Ureter (tissue), 1 donor: ENCODE measurements at regions not wholly inside any gene's neighbourhood (a gene's known extent, or its start where the extent isn't known, plus 50 kb on each side); places are given as distances from the start of the nearest gene placed in this dataset.

Experiments
- DNase-seq: peaks from one replicate; pipeline ENCODE4 v3.0.0-alpha.2; 2020; ENCODE audit warnings: low spot score
- donor health status: DM: yes; HTN: yes; CAD: no.

DNA sequence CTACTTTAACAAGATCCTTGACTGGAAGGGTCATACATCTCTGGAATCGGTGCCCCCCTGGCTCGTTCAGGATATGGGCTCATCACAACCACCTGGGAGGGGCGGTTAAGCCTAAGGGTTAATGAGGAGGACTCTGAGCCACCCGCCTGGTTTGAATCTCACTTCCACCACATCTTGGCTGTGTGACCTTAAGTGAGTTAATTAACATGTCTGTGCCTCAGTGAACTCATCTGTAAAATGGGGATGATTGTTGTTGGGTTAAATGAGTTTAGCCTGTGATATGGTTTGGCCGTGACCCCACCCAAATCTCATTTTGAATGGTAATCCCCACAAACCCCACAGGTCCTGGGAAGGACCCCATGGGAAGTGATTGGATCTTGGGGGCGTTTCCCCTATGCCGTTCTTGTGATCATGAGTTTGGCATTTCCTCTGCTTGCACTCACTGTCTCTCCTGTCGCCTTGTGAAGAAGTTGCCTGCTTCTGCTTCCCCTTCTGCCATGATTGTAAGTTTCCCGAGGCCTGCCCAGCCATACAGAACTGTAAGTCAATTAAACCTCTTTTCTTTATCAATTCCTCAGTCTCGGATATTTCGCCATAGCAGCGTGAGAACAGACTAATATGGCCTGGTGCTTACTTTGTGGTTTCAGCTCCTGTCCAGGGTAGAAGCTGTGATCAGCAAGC, 214.0 kb upstream of the CIBAR2 start:
- no peak for DNase-seq

DNA sequence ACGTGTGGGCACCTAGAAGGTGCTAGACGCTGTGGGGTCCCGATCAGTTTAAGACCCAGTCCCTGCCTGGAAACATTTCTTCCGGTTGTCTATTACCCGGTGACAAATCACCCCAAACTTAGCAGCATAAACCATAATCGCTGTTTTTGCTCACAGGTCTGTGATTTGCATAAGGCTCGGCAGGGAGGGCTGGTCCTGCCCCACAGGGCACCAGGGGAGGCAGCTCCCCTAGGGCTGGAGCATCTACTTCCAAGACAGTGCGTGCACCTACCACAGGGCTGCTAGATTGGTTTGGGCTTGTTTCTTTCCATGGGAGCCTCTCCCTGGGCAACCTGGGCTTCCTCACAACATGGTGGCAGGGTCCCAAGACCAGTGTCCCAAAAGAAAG, 214.5 kb upstream of the CIBAR2 start:
- no peak for DNase-seq

DNA sequence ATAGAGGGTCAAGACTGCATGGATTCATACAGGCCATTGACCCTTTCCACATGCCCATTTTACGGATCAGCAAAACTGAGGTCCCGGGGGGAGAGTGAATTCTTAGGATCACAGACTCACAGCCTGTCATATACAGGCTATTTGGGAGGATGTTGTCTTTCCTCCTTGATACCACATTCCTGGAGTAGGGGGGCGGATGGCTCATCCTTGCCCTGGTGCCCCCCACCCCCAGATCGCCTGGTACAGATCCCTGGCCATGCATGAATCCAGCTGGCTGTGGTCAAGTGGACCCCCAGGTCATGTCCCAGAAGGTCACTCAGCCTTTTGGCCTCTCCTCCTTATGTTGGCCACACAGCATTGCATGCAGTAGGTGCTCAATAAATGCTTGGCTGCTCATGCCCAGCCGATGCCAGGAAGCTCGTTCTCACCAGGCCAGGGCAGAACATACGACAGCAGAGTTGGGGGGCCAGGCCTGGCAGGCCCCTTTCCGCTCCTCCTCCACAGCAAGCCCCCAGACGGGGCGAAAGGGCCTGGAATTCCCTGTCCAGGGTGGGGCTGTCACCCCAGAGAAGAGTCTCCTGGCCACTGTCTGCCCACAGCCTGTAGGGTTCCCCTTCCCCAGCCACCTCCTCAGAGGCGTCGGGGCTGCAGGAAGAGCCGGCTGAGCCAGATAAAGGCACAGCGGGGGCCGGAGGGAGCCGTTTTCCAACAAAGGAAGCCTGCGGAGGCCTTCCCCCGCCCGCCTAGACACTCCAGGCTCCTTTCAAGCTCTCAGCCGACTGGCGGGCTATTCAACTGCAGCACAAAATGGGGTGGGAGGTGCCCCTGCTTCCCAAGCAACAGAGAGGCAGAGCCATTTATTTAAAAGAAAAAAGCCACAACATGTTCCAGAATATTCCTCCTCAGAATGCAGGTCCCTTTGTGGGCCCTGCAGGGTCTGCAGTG, 215.7 kb upstream of the CIBAR2 start:
- no peak for DNase-seq

DNA sequence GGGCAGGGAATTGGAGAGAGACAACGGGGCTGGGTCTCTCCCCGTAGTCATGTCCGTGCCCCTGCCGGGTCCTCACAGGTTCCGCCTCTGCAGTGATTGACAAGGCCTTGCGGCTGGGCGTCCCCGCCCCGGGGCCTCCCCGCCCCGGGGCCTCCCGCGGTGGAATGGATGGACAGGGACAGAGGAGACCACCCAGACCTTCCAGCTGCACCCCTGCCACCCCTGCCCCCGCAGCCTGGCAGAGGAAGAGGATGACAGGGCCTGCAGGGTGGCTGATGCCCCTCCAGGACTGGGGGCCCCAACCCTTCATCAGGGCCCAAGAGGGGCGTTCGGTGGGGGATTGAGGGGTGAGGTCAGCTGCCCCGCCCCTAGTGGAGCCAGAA, 216.4 kb upstream of the CIBAR2 start:
- DNase-seq: no peak

DNA sequence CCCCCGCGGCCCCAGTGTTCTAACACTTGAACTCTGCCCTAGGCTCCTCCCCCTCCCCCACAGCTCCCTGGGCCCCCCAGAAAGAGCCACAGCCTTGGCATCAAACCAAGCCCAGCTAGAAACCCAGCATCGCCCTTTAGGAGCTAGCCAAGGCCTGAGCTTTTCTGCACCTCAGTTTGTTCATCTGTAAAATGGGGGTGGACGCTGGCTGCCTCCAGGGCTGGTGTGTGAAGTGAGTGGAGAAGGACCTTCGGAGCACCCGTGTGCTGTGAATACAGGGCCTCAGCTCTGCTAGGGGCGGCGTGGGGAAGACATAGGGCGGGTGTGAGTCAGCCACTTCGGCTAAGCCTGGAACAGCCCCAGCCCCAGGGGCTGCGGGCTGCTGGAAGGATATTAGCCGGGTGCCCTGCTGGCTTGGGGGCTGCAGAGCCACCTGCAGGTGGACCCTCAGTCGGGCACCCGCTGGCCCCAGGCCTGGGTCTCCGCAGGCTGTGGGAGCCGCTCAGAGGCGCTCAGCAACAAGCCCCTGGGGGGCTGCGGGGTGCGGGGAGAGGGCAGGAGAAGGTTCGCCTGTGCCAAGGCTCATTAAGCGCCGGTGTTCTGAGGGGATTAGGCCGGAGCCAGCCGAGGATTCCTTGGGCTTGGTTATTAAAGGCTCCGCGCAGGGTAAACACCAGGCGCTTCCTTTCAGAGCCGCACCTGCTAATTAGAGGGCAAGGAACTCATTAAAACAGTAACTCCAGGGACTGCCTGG, 217.0 kb upstream of the CIBAR2 start:
- no peak for DNase-seq

GRCh38 chr16:85330006-85330693, 217.9 kb upstream of the CIBAR2 start:
- no peak for DNase-seq

GRCh38 chr16:85330694-85331188, 218.5 kb upstream of the CIBAR2 start:
- DNase-seq: no peak

DNA sequence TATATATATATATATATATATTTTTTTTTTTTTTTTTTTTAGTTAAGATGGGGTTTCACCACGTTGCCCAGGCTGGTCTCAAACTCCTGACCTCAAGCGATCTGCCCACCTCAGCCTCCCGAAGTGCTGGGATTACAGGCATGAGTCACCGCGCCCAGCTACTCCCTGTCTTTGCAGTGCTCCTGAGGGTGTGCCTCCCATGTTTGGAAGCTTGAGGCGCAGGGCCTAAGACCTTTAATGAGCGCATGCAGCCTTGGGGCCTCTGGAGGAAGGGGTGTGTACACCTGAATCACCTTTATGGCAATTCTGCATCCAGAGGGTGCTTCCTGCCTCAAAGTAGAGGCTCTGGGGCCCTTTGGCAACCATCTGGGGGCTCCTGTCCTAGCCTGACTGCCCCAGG, 219.4 kb upstream of the CIBAR2 start:
- no peak for DNase-seq

DNA sequence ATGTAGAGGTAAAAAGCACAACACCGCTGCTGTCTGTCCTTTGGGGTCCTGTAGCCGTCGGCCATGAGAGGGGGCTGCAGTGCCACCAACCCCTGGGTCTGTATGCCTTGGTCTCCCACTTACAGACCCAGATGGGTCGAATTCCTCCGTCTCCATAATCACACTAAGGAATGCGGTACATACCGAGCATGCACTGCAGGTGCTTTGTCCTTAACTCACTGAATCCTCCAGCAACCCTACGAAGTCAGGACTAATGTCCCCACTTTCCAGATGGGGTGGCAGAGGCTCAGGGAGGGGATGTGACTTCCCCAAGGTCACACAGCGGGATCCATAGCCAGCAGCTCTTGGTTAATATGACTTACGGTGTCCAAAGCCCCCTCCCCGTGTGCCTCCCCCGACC, 219.9 kb upstream of the CIBAR2 start:
- DNase-seq: no peak

DNA sequence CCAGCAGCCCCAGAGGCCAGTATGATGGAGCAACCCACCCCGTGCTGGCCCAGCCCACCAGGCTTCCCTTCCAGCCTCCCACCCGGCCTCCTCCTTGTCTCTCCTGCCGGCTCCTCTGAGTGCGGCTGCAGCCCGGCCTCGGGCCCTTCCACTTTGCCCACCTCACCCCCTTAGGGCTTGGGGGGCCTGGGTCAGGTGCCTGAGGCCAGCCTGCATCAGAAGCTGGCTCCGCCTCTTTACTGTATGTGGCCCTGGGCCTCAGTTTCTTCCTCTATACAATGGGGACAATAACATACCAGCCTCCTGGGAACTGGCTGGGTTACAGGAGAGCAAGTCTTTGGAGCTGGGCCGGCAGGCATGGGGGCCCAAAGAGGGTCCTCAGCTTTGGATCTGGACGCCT, 221.1 kb upstream of the CIBAR2 start:
- no peak for DNase-seq

- no peak for DNase-seq
Measured at GRCh38 chr16:85333744-85334640, 221.7 kb upstream of the CIBAR2 start.

- DNase-seq: no peak
Measured at GRCh38 chr16:85334718-85335583, 222.7 kb upstream of the CIBAR2 start.

- DNase-seq: no peak
Measured at GRCh38 chr16:85335584-85336491, 223.6 kb upstream of the CIBAR2 start.

DNA sequence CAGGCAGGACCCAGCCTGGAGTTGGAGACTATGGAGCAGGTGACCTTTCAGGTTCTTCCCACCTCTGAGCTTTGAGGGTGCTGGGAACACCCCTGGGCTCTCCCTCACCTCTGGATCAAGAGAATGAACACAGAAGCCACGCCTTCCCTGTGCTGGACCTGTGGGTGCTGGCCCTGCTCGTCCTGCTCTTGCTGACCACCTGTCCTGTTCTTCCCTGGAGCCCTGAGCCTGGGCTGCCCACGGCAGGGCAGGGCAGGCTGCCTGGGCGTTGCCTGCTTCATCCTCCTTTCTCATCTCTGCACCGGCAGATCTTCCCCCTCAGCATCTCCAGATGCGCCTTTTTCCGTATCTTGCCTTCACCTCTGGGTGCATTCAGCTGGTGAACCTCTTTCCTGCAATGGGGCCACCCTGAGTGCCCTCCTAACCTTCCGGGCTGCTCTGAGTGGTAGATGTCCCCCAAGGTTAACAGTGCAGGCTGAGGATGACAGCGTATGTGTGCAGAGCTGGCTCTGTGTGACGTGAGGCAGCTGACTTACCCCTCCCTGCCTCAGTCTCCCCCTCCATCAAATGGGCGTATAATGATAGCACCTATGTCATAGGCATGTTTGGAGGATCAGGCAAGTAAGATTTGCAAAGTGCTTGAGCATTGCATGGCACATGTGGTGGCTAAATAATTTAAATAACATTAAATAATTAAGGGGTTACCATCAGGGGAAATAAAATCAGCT, 225.8 kb upstream of the CIBAR2 start:
- DNase-seq: no peak

GRCh38 chr16:85338638-85338982, 226.3 kb upstream of the CIBAR2 start:
- DNase-seq: no peak

- no peak for DNase-seq
Measured at GRCh38 chr16:85338989-85339685, 226.9 kb upstream of the CIBAR2 start.

DNA sequence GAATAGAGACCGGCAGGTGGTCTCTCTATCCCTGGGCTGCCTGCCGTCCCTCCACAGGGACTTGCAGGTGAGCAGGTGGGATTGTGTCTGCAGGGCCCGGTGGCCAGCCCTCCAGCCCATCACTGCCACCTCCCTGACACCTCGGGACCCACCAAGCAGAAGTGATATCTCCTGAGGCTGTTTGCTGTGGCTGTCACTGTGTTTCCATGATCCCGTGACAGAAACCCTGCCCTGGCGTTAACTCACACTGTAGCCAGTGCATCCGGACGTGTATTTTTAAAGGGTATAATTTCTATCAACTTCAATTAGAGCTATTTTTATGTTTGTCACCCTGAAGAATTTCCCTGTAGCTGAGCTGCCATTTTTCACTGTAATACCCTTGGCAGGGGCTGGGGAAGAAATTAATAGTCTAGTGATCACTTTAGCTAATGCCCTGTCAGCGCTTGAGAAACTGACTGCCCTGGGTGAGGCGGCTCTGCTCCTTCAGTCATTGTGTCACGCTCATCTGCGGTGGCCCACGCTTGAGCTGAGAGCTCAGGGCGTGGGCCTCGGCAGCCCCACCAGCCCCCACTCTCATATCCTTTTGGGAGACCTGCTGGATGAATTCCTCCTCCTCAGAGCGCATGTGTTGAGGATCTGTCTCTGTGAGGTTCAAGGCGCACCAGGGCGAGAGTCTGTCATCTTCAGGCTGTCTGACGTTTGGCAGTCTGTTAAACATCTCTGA, 229.9 kb upstream of the CIBAR2 start:
- no peak for DNase-seq
